Breast epithelium (tissue), 4 donors: ENCODE measurements at regions not wholly inside any gene's neighbourhood (a gene's known extent, or its start where the extent isn't known, plus 50 kb on each side); places are given as distances from the start of the nearest gene placed in this dataset.

Experiments
- DNase-seq, 2 donors: peaks; one replicate each; pipeline ENCODE4 v3.0.0-alpha.2; 2019; ENCODE audit warnings: low spot score in 2 of 2
- H3K27ac ChIP-seq, 2 donors: fragments of 200-600 bp; sonication (generic) in 1 of 2; one replicate each; pipeline ENCODE4 v1.5.1; 2016 to 2019; ENCODE audit warnings: mild to moderate bottlenecking in 1 of 2
- H3K27me3 ChIP-seq, 2 donors: fragments of 200-600 bp; sonication (generic) in 1 of 2; one replicate each; pipeline versions ENCODE4 v1.5.1 to v1.6.0; 2017 to 2019; ENCODE audit warnings: control low read depth in 1 of 2, mild to moderate bottlenecking in 1 of 2
- H3K36me3 ChIP-seq: fragments of 200-600 bp; one replicate; pipeline ENCODE4 v1.5.1; 2019
- H3K4me1 ChIP-seq, 2 donors: fragments of 200-600 bp; sonication (generic); one replicate each; pipeline ENCODE4 v1.5.1; 2016 to 2019; ENCODE audit warnings: control low read depth in 1 of 2
- H3K4me3 ChIP-seq, 3 donors: fragments of 200-600 bp; sonication (generic); 1 replicate in 2 of 3; 2 replicates in 1 of 3; pipeline ENCODE4 v1.5.1; 2016 to 2019; ENCODE audit warnings: mild to moderate bottlenecking in 3 of 3, moderate library complexity in 2 of 3
- H3K9me3 ChIP-seq, 2 donors: fragments of 200-600 bp; sonication (generic) in 1 of 2; one replicate each; pipeline ENCODE4 v1.5.1; 2016 to 2019; ENCODE audit warnings: control low read depth in 1 of 2
- POLR2A ChIP-seq: fragments of 450-650 bp; IDR thresholded peaks from one replicate; pipeline ENCODE4 v1.6.1; 2016; ENCODE audit warnings: antibody characterized with exemption, mild to moderate bottlenecking, moderate library complexity
- POLR2AphosphoS5 ChIP-seq, 3 donors: sonication (generic); formaldehyde crosslinking; IDR thresholded peaks; one replicate each; pipeline ENCODE4 v1.6.1; 2017; ENCODE audit warnings: antibody characterized with exemption in 3 of 3
- intact Hi-C: fragments of 100-400 bp; cut with DNase I; formaldehyde crosslinking; loops from one replicate; pipeline ENCODE4 v1.15.1; 2023; ENCODE audit warnings: low total_unique reads
- TF ChIP-seq, protein P1 (sequence below), 3 donors: fragments of 450-650 bp; IDR thresholded peaks; one replicate each; pipeline ENCODE4 v1.5.1; 2016 to 2017; ENCODE audit warnings: antibody characterized with exemption in 3 of 3, mild to moderate bottlenecking in 3 of 3, moderate library complexity in 3 of 3

DNA sequence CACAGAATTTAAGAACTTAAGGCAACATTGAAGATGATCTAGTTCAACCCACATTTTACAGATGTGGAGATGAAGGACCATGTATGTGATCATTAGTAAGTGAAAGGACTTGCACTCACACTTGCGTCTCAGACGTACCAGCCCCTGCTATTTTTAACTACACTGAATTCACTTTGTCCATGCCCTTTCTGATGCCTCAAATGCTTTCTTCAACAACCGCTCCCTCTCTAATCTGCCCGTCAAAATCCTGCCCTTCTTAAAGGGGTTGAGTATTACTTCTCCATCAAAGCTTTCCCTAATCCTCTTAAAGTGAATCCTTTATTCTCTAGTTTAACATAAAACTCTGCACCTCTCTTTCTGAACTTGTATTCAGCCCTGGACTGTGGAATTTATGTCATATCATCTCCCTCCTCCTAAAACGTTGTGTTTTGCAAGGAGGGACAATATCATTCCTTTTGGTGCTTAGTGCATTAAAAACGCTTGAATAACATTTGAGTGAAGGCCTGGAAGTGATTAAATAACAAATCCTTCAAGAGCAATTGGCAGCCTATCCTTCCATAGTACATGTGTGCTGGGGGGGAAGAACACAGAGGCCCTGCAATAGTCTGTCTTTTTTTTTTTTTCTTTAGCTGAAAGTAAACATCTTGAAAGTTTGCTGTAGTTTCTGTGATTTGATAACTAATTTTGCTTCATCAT lies 493.3 kb downstream of the LMO7 start:
- Histone ChIP-seq H3K36me3 (no peaks in the 10 kb centered on the region), H3K27ac (no peak overlapping the region), H3K4me1 (no peaks in the 10 kb centered on the region), H3K9me3 (peaks cover 2 to 4% of the 10 kb centered on the region in 2 donors), H3K27me3 (no peaks in the 10 kb centered on the region), H3K4me3 (no peak overlapping the region)
- TF ChIP-seq POLR2AphosphoS5 (IDR thresholded peaks at IDR 0.05) (no peak), POLR2A (no peak)
- TF ChIP-seq, protein P1, sequence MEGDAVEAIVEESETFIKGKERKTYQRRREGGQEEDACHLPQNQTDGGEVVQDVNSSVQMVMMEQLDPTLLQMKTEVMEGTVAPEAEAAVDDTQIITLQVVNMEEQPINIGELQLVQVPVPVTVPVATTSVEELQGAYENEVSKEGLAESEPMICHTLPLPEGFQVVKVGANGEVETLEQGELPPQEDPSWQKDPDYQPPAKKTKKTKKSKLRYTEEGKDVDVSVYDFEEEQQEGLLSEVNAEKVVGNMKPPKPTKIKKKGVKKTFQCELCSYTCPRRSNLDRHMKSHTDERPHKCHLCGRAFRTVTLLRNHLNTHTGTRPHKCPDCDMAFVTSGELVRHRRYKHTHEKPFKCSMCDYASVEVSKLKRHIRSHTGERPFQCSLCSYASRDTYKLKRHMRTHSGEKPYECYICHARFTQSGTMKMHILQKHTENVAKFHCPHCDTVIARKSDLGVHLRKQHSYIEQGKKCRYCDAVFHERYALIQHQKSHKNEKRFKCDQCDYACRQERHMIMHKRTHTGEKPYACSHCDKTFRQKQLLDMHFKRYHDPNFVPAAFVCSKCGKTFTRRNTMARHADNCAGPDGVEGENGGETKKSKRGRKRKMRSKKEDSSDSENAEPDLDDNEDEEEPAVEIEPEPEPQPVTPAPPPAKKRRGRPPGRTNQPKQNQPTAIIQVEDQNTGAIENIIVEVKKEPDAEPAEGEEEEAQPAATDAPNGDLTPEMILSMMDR (IDR thresholded peaks at IDR 0.05): no peak
- no peak for DNase-seq
- intact Hi-C loops: no loop called here

DNA sequence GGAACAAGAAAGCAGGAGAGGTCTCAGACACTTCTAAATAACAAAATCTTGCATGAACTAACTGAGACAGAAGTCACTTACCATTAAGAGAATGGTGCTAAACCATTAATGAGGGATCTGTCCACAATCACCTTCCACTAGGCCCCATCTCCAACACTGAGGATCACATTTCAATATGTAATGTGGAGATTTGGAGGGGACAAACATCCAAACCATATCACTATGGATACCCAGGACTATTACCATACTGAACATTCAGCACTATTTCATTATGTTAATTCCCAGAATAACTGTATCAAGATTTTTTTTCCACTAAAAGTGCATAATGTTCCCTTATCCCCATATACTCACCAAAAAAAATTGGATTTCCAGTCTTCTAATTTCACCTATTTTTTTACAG lies 491.8 kb downstream of the LMO7 start:
- TF ChIP-seq POLR2A (no peak), POLR2AphosphoS5 (IDR thresholded peaks at IDR 0.05) (no peak)
- TF ChIP-seq, protein P1 (IDR thresholded peaks at IDR 0.05): no peak
- intact Hi-C loops: no loop called here
- no peak for DNase-seq

DNA sequence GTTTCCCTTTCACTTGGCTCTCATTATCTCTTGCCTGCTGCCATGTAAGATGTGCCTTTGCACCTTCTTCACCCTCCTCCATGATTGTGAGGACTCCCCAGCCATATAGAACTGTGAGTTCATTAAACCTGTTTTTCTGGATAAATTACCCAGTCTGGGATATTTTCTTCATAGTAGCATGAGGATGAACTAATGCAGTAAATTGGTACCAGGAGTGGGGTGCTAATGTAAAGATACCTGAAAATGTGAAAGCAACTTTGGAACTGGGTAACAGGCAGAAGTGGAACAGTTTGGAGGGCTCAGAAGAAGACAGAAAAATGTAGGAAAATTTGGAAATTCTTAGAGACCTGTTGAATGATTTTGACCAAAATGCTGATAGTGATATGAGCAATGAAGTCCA lies 487.4 kb downstream of the LMO7 start:
- peaks cover 17 to 21% of the 10 kb centered on the region in 2 donors for H3K9me3 ChIP-seq
- TF ChIP-seq, protein P1 (IDR thresholded peaks at IDR 0.05): no peak
- TF ChIP-seq POLR2A (no peak), POLR2AphosphoS5 (IDR thresholded peaks at IDR 0.05) (no peak)
- H3K36me3 ChIP-seq: no peaks in the 10 kb centered on the region
- intact Hi-C loops: no loop called here
- no peak for DNase-seq
- H3K4me1 ChIP-seq: no peaks in the 10 kb centered on the region
- H3K27ac ChIP-seq: no peak overlapping the region
- H3K27me3 ChIP-seq: no peaks in the 10 kb centered on the region
- no peak overlapping the region for H3K4me3 ChIP-seq

More for the DNA sequence above, 491.8 kb downstream of the LMO7 start:
- Histone ChIP-seq H3K27me3 (no peaks in the 10 kb centered on the region), H3K9me3 (peaks cover 17 to 19% of the 10 kb centered on the region in 2 donors), H3K36me3 (no peaks in the 10 kb centered on the region), H3K4me1 (no peaks in the 10 kb centered on the region), H3K4me3 (no peak overlapping the region), H3K27ac (no peak overlapping the region)

DNA sequence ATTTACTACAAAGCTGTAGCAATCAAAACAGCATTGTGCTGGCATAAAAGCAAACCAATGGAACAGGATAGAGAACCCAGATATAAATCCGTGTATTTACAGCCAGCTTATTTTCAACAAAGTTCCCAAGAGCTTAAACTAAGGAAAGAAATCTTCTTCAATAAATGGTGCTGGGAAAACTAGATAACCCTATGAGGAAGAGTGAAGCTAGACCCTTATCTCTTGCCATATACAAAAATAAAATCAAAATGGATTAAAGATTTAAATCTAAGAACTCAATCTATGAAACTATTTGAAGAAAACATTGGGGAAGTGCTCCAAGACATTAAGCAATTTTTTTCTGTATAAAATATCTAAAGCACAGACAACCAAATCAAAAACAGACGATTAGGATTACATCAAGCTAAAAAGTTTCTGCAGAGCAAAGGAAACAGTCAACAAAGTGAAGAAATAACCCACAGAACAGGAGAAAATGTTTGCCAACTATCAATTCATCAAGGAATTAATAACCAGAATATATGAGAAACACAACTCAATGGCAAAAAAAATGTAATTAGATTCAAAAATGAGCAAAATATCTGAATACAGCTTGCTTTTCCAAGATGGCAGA lies 480.7 kb downstream of the LMO7 start:
- no peaks in the 10 kb centered on the region for H3K4me1 ChIP-seq
- intact Hi-C loops: no loop called here
- H3K27ac ChIP-seq: peak overlapping the region in 1 of 2 donors; percentile 63
- no peaks in the 10 kb centered on the region for H3K9me3 ChIP-seq
- H3K4me3 ChIP-seq: no peak overlapping the region
- H3K27me3 ChIP-seq: no peaks in the 10 kb centered on the region
- H3K36me3 ChIP-seq: no peaks in the 10 kb centered on the region
- TF ChIP-seq, protein P1 (IDR thresholded peaks at IDR 0.05): no peak
- TF ChIP-seq POLR2A: no peak
- TF ChIP-seq POLR2AphosphoS5 (IDR thresholded peaks at IDR 0.05): no peak
- no peak for DNase-seq

DNA sequence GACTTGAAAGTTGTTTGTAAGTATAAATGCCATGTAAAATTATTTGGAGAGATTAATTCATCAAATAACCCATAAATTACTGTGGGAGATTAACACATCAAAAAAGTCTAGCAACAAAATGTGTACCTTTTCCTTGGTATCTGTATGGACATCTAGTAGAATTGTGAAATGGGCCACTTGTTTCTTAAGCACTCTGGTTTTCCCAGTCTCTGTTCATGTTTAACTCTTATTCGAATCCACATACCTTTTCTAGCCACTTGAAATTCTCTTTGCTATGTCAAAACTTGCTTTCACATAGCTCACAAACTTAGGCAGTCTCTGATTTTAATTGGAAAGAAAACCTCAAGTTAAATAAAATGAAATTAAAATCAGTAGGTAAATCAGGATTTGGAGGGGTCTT lies 470.6 kb downstream of the LMO7 start:
- Histone ChIP-seq H3K9me3 (no peaks in the 10 kb centered on the region), H3K4me3 (no peak overlapping the region), H3K27me3 (no peaks in the 10 kb centered on the region), H3K36me3 (no peaks in the 10 kb centered on the region), H3K27ac (no peak overlapping the region), H3K4me1 (no peaks in the 10 kb centered on the region)
- no peak for DNase-seq
- TF ChIP-seq, protein P1 (IDR thresholded peaks at IDR 0.05): no peak
- TF ChIP-seq POLR2A: no peak
- no peak for TF ChIP-seq POLR2AphosphoS5 (IDR thresholded peaks at IDR 0.05)
- intact Hi-C loops: no loop called here
